ENCODE measurements at regions not wholly inside any gene's neighbourhood (a gene's known extent, or its start where the extent isn't known, plus 50 kb on each side); places are given as distances from the start of the nearest gene placed in this dataset.

- WGBS (ENCODE audit: insufficient coverage, low coverage, missing lambda C conversion rate) = 0% methylated on average over 1 of the region's 1 CpG
- Histone ChIP-seq H4K20me1 (replicated peaks; ENCODE audit: control insufficient read depth, insufficient read depth, low read length) (no peaks in the 10 kb centered on the region), H3K9me3 (replicated peaks; ENCODE audit: control insufficient read depth, insufficient read depth, low read depth, low read length) (no peaks in the 10 kb centered on the region), H3K4me3 (no peak overlapping the region), H3K4me2 (ENCODE audit: insufficient read depth, low read length) (no peak overlapping the region), H3K4me1 (replicated peaks in 1 of 2; ENCODE audit: control insufficient read depth in 2 of 2, insufficient read depth in 2 of 2, low read length in 2 of 2) (no peaks in the 10 kb centered on the region), H3K27ac (ENCODE audit: extremely low read depth, low read depth, low read length) (no peak overlapping the region), H3K36me3 (ENCODE audit: control insufficient read depth, insufficient read depth, low read length) (no peaks in the 10 kb centered on the region), H3K27me3 (ENCODE audit: control insufficient read depth in 2 of 2, insufficient read depth in 2 of 2, low read length in 2 of 2) (no peaks in the 10 kb centered on the region), H3K9me1 (ENCODE audit: control insufficient read depth, insufficient read depth, low read length) (no peaks in the 10 kb centered on the region), H2AFZ (ENCODE audit: low read depth, low read length) (no peak overlapping the region), H3K79me2 (ENCODE audit: control insufficient read depth, insufficient read depth, low read length) (no peaks in the 10 kb centered on the region), H3K9ac (ENCODE audit: insufficient read depth in 1 of 2, low read depth in 2 of 2, low read length in 2 of 2) (no peak overlapping the region)
- in situ Hi-C loops (cut with MboI) (no loop called here), intact Hi-C loops (cut with micrococcal nuclease) (no loop called here)
- ATAC-seq (no peak), DNase-seq (ENCODE audit: extremely low read depth in 1 of 4, low spot score in 3 of 4) (no peak), FAIRE-seq (no peak)
- ChIA-PET CTCF (ENCODE audit: low intra/inter-chr PET ratio) (no interaction called here), POLR2A (no interaction called here)
- BruUV-seq (replicated peaks) = no TSS peak
- TF ChIP-seq HSF4 (CRISPR knock-in tag; IDR thresholded peaks at IDR 0.05; ENCODE audit: borderline replicate concordance) (no peak), ZBTB49 (CRISPR knock-in tag; IDR thresholded peaks at IDR 0.05; ENCODE audit: borderline replicate concordance) (no peak), ZNF217 (CRISPR knock-in tag; IDR thresholded peaks at IDR 0.05) (no peak), TAF7 (tag; IDR thresholded peaks at IDR 0.05) (no peak), HEY1 (CRISPR knock-in tag; IDR thresholded peaks at IDR 0.05; ENCODE audit: borderline replicate concordance) (no peak), ZNF740 (CRISPR knock-in tag; IDR thresholded peaks at IDR 0.05) (no peak), ZNF740 (tag; IDR thresholded peaks at IDR 0.05) (no peak), ZC3H11A (IDR thresholded peaks at IDR 0.05; ENCODE audit: low read depth, low read length) (no peak), ZZZ3 (IDR thresholded peaks at IDR 0.05) (no peak), ZNF23 (CRISPR knock-in tag; IDR thresholded peaks at IDR 0.05) (no peak)
Observed at GRCh38 chr9:82720515-82720914, 342.4 kb downstream of the RASEF start.

Data from K562 (cell line).